ENCODE measurements at regions not wholly inside any gene's neighbourhood (a gene's known extent, or its start where the extent isn't known, plus 50 kb on each side); places are given as distances from the start of the nearest gene placed in this dataset.

- no peaks in the 10 kb centered on the region for H3K4me1 ChIP-seq (ENCODE audit: insufficient read depth, low read length, poor library complexity, severe bottlenecking)
- ChIA-PET CTCF (ENCODE audit: unreplicated experiment) (no interaction called here), POLR2A (interaction anchor here (0.7 kb wide), 1 partner anchor 166 kb away, joined by 3 read pairs; no protein-coding TSS in a partner anchor)
- H3K4me3 ChIP-seq (ENCODE audit: low read depth, low read length, poor library complexity, severe bottlenecking), result no peak overlapping the region
- H4K20me1 ChIP-seq (ENCODE audit: insufficient read depth, low read length), result no peaks in the 10 kb centered on the region
- H3K4me2 ChIP-seq (ENCODE audit: low read length), result no peak overlapping the region
- no peaks in the 10 kb centered on the region for H3K79me2 ChIP-seq (ENCODE audit: insufficient read depth, low read depth, low read length)
- no peak for DNase-seq (ENCODE audit: low spot score)
- no TSS peak for BruUV-seq (replicated peaks)
- no peaks in the 10 kb centered on the region for H3K9me3 ChIP-seq (ENCODE audit: low read length)
- intact Hi-C loops (cut with micrococcal nuclease; ENCODE audit: unreplicated experiment), result no loop called here
- TF ChIP-seq CTCF (conservative IDR thresholded peaks at IDR 0.05; ENCODE audit: low read length), result no peak
- no peak for TF ChIP-seq EZH2phosphoT487 (IDR thresholded peaks at IDR 0.05; ENCODE audit: borderline replicate concordance, low read depth, low read length)
- no peaks in the 10 kb centered on the region for H3K36me3 ChIP-seq (ENCODE audit: insufficient read depth, low read length)
- H3K27ac ChIP-seq (ENCODE audit: low read depth, low read length, poor library complexity, severe bottlenecking), result no peak overlapping the region
- H2AFZ ChIP-seq (ENCODE audit: low read length), result no peak overlapping the region
- H3K9me2 ChIP-seq (ENCODE audit: insufficient read depth, low read length), result no peaks in the 10 kb centered on the region
These were observed 796.4 kb downstream of the PCDH7 start for GRCh38 chr4:31516520-31516919.

GRCh38 chr4:31518796-31519250 is 798.7 kb downstream of the PCDH7 start:
- Histone ChIP-seq H3K4me1 (ENCODE audit: insufficient read depth, low read length, poor library complexity, severe bottlenecking) (no peaks in the 10 kb centered on the region), H3K27ac (ENCODE audit: low read depth, low read length, poor library complexity, severe bottlenecking) (no peak overlapping the region), H4K20me1 (ENCODE audit: insufficient read depth, low read length) (no peaks in the 10 kb centered on the region), H3K36me3 (ENCODE audit: insufficient read depth, low read length) (no peaks in the 10 kb centered on the region), H3K9me2 (ENCODE audit: insufficient read depth, low read length) (no peaks in the 10 kb centered on the region), H3K4me3 (ENCODE audit: low read depth, low read length, poor library complexity, severe bottlenecking) (no peak overlapping the region), H3K4me2 (ENCODE audit: low read length) (no peak overlapping the region), H3K79me2 (ENCODE audit: insufficient read depth, low read depth, low read length) (no peaks in the 10 kb centered on the region), H3K9me3 (ENCODE audit: low read length) (no peaks in the 10 kb centered on the region), H2AFZ (ENCODE audit: low read length) (no peak overlapping the region)
- ChIA-PET CTCF (ENCODE audit: unreplicated experiment) (no interaction called here), POLR2A (interaction anchor here (0.6 kb wide), 1 partner anchor 181 kb away, joined by 3 read pairs; no protein-coding TSS in a partner anchor)
- TF ChIP-seq EZH2phosphoT487 (IDR thresholded peaks at IDR 0.05; ENCODE audit: borderline replicate concordance, low read depth, low read length) (no peak), CTCF (conservative IDR thresholded peaks at IDR 0.05; ENCODE audit: low read length) (no peak)
- no TSS peak for BruUV-seq (replicated peaks)
- intact Hi-C loops (cut with micrococcal nuclease; ENCODE audit: unreplicated experiment), result no loop called here
- DNase-seq (ENCODE audit: low spot score), result no peak

GRCh38 chr4:31530555-31530954 is 810.4 kb downstream of the PCDH7 start:
- no peaks in the 10 kb centered on the region for H3K9me2 ChIP-seq (ENCODE audit: insufficient read depth, low read length)
- BruUV-seq (replicated peaks), result no TSS peak
- no peak overlapping the region for H3K27ac ChIP-seq (ENCODE audit: low read depth, low read length, poor library complexity, severe bottlenecking)
- TF ChIP-seq CTCF (conservative IDR thresholded peaks at IDR 0.05; ENCODE audit: low read length) (no peak), EZH2phosphoT487 (IDR thresholded peaks at IDR 0.05; ENCODE audit: borderline replicate concordance, low read depth, low read length) (no peak)
- H3K9me3 ChIP-seq (ENCODE audit: low read length), result no peaks in the 10 kb centered on the region
- H3K4me3 ChIP-seq (ENCODE audit: low read depth, low read length, poor library complexity, severe bottlenecking), result no peak overlapping the region
- CTCF ChIA-PET (ENCODE audit: unreplicated experiment), result no interaction called here
- DNase-seq (ENCODE audit: low spot score), result no peak
- POLR2A ChIA-PET, result no interaction called here
- H3K79me2 ChIP-seq (ENCODE audit: insufficient read depth, low read depth, low read length), result no peaks in the 10 kb centered on the region
- H3K4me2 ChIP-seq (ENCODE audit: low read length), result no peak overlapping the region
- no peak overlapping the region for H2AFZ ChIP-seq (ENCODE audit: low read length)
- H3K4me1 ChIP-seq (ENCODE audit: insufficient read depth, low read length, poor library complexity, severe bottlenecking), result no peaks in the 10 kb centered on the region
- no peaks in the 10 kb centered on the region for H4K20me1 ChIP-seq (ENCODE audit: insufficient read depth, low read length)
- H3K36me3 ChIP-seq (ENCODE audit: insufficient read depth, low read length), result no peaks in the 10 kb centered on the region
- intact Hi-C loops (cut with micrococcal nuclease; ENCODE audit: unreplicated experiment), result no loop called here
